ENCODE measurements at regions not wholly inside any gene's neighbourhood (a gene's known extent, or its start where the extent isn't known, plus 50 kb on each side); places are given as distances from the start of the nearest gene placed in this dataset.
A peak's percentile ranks its signal among the peaks of the same experiment; 100 is the strongest.
"Not testable (repeated sequence)": the region's sequence is repeated elsewhere in the genome, so short reads cannot be mapped to it uniquely, and the experiment has no call there.

DNA sequence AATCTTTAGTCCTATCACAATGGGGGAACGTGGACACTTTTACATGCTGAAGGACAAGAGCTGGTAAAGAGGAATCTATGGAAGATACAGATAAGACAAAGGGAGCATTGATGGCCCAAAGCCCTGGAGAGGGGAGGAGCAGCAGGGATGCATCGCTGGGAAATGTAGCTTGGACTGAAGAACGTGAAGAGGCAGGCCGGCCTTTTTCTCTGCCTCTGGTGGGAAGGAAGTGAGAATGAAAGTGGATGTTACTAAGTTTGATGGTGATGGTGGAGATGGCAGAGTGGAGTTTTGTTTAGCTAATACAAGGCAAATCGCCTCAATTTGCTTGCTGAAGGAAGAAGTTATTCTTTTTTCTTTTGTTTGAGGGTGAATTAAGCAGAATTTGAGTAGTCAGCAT lies 124.6 kb upstream of the TAF11L2 start:
- ChIA-PET POLR2A (interaction anchor here (0.5 to 1.1 kb wide), 3 partner anchors 55 to 282 kb away, joined by 3 to 7 read pairs (median 3); no protein-coding TSS in a partner anchor), CTCF (no interaction called here)
- no peak overlapping the region for H3K4me3 Mint-ChIP-seq
- H3K4me1 Mint-ChIP-seq: peaks cover 10% of the 10 kb centered on the region
- TF ChIP-seq, protein P1, sequence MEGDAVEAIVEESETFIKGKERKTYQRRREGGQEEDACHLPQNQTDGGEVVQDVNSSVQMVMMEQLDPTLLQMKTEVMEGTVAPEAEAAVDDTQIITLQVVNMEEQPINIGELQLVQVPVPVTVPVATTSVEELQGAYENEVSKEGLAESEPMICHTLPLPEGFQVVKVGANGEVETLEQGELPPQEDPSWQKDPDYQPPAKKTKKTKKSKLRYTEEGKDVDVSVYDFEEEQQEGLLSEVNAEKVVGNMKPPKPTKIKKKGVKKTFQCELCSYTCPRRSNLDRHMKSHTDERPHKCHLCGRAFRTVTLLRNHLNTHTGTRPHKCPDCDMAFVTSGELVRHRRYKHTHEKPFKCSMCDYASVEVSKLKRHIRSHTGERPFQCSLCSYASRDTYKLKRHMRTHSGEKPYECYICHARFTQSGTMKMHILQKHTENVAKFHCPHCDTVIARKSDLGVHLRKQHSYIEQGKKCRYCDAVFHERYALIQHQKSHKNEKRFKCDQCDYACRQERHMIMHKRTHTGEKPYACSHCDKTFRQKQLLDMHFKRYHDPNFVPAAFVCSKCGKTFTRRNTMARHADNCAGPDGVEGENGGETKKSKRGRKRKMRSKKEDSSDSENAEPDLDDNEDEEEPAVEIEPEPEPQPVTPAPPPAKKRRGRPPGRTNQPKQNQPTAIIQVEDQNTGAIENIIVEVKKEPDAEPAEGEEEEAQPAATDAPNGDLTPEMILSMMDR (IDR thresholded peaks at IDR 0.05): no peak
- H3K36me3 Mint-ChIP-seq (ENCODE audit: low read depth): no peaks in the 10 kb centered on the region
- no peak for DNase-seq
- intact Hi-C loops (cut with micrococcal nuclease): no loop called here
- no peaks in the 10 kb centered on the region for H3K9me3 Mint-ChIP-seq
- no peaks in the 10 kb centered on the region for H3K27me3 Mint-ChIP-seq
- ATAC-seq (ENCODE audit: low read depth): peak; percentile 37
- H3K27ac Mint-ChIP-seq: no peak overlapping the region

DNA sequence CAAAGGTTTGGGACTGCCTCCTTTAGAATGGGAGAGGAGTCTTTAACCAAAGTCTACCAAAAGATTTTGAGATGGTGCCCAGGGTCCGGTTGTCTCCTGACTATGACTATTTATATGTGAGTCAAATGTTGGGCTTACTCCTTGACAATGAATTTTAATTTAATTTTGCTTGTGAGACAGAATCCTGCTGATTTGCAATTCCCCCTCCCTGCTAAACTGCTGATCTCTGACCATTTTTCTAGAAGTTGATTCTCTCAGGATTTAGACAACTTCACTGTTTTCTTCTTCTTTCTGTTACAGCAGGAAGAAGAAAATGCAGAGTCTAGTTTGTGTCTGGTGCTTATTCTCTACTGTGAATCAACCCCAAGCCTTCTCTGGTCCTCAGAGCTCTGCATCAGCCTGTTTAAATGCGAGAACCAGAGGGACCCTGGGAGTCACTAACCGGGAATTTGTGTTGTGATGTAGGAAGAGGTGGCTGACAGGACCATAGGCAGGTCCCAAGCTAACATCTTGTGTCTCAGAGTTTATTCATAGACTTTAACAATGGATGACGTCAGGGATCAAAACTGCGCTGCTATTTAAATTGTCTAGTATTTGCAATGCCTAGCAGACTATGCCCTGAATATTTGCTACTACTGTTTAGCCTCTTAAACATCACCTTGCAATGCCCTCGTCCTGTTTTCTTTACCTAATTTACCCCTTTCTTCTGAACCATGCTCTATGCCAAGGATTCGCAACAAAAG lies 124.0 kb upstream of the TAF11L2 start:
- TF ChIP-seq, protein P1 (IDR thresholded peaks at IDR 0.05): no peak
- intact Hi-C loops (cut with micrococcal nuclease): no loop called here
- CTCF ChIA-PET: no interaction called here
- Mint-ChIP-seq H3K9me3 (no peaks in the 10 kb centered on the region), H3K4me3 (no peak overlapping the region), H3K27me3 (no peaks in the 10 kb centered on the region), H3K4me1 (peaks cover 10% of the 10 kb centered on the region), H3K27ac (no peak overlapping the region), H3K36me3 (ENCODE audit: low read depth) (no peaks in the 10 kb centered on the region)
- POLR2A ChIA-PET: interaction anchor here (0.7 to 1.1 kb wide), 2 partner anchors 149 to 283 kb away, joined by 3 read pairs; no protein-coding TSS in a partner anchor
- ATAC-seq (ENCODE audit: low read depth): no peak
- no peak for DNase-seq

DNA sequence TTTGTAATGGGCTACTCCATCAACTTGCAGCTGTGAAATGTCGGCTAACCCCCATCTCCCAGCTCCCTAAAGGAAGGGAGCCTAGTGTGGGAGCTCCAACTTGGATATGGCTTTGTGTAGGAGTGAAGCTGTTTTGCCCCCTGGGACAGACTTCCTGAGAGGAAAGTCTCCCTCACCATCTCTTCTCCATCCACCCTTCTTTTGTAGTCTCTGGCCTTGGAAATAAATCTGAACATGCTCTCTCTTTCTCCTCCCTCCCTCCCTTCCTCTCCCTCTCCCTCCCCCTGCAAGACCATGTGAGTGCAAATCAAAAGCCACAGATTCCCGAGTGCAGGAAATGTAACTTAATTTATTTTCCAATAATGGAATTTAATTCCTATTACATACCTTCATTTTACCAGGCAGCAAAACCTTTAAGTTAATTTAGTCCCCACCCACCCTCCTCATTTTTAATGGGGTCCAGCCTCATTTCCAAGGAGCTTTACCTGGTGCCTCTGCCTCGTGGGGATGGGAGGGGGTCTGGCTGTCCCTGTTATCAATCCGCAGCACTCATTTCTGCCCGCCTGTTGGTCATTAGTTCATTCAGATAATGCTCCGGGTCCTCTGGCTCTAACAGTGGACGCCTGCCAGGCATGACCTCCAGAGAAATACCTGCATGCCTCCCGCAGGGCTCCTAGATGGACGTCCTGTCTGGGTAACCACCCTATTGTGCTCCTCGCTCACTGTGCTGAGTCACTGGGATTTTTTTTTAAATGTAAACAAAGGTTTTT lies 122.9 kb upstream of the TAF11L2 start:
- H3K9me3 Mint-ChIP-seq: no peaks in the 10 kb centered on the region
- DNase-seq (no peak), ATAC-seq (ENCODE audit: low read depth) (no peak)
- no peaks in the 10 kb centered on the region for H3K27me3 Mint-ChIP-seq
- intact Hi-C loops (cut with micrococcal nuclease): no loop called here
- TF ChIP-seq, protein P1 (IDR thresholded peaks at IDR 0.05): no peak
- no peak overlapping the region for H3K4me3 Mint-ChIP-seq
- H3K27ac Mint-ChIP-seq: no peak overlapping the region
- peaks cover 10% of the 10 kb centered on the region for H3K4me1 Mint-ChIP-seq
- ChIA-PET POLR2A (no interaction called here), CTCF (no interaction called here)
- H3K36me3 Mint-ChIP-seq (ENCODE audit: low read depth): no peaks in the 10 kb centered on the region

DNA sequence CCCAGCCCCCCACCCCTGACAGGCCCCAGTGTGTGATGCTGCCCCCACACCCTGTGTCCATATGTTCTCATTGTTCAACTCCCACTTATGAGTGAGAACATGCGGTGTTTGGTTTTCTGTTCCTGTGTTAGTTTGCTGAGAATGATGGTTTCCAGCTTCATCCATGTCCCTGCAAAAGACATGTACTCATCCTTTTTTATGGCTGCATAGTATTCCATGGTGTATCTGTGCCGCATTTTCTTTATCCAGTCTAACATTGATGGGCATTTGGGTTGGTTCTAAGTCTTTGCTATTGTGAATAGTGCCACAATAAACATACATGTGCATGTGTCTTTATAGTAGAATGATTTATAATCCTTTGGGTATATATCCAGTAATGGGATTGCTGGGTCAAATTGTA lies 122.1 kb upstream of the TAF11L2 start:
- H3K4me1 Mint-ChIP-seq: peaks cover 12% of the 10 kb centered on the region
- H3K4me3 Mint-ChIP-seq; H3K36me3 Mint-ChIP-seq (ENCODE audit: low read depth); H3K9me3 Mint-ChIP-seq; CTCF ChIA-PET; H3K27me3 Mint-ChIP-seq; POLR2A ChIA-PET; H3K27ac Mint-ChIP-seq; intact Hi-C loops (cut with micrococcal nuclease); DNase-seq; ATAC-seq (ENCODE audit: low read depth): not testable (repeated sequence)

DNA sequence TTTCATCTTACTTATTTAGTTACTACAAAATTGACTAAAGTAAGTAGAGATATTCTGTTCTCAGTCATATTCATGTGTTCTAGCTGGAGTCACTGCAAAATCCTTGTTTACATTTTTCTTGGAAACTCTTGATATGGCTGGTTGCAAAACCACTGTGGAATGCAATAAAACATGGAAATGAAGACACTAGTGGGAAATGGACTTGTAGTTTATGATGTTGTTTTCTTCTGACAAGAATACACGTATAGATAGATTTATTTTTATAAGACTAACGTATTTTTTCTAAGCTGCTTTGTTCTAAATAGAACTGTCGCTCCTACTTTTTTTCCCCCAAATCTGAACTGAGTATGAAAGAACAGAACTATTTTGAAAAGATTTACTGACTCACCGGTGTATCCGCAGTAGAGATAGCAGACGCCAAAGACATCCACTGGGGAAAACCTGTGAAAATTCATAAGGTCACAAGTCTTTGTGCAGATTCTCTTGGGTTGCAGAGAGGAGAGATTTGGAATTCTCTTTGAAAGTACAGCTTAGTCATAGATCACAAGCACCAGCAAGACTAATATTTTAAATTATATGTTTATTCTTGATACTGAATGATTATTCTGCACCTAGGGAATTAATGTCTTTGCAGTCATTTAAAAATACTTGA lies 119.6 kb upstream of the TAF11L2 start:
- DNase-seq (no peak), ATAC-seq (ENCODE audit: low read depth) (no peak)
- Mint-ChIP-seq H3K36me3 (ENCODE audit: low read depth) (no peaks in the 10 kb centered on the region), H3K4me1 (peaks cover 13% of the 10 kb centered on the region), H3K27ac (no peak overlapping the region), H3K4me3 (no peak overlapping the region), H3K9me3 (no peaks in the 10 kb centered on the region), H3K27me3 (no peaks in the 10 kb centered on the region)
- TF ChIP-seq, protein P1 (IDR thresholded peaks at IDR 0.05): no peak
- intact Hi-C loops (cut with micrococcal nuclease): no loop called here
- ChIA-PET POLR2A (no interaction called here), CTCF (no interaction called here)

All from activated B cell treated with CpG ODN at 0.5 μM for 24 hours (primary cell).